IPS DF 4.7 (cell line): ENCODE measurements at regions not wholly inside any gene's neighbourhood (a gene's known extent, or its start where the extent isn't known, plus 50 kb on each side); places are given as distances from the start of the nearest gene placed in this dataset.

Experiments used
- DNase-seq: peaks from one replicate; pipeline ENCODE4 v3.0.0-alpha.2; 2013; ENCODE audit warnings: low spot score; ENCODE audit errors: extremely low read depth

- DNase-seq: no peak
Measured at GRCh38 chr17:69822314-69822875, 252.6 kb upstream of the KCNJ16 start.

- no peak for DNase-seq
Measured at GRCh38 chr17:69828087-69828486, 246.9 kb upstream of the KCNJ16 start.

- DNase-seq: no peak
Measured at GRCh38 chr17:69834494-69834893, 240.5 kb upstream of the KCNJ16 start.

- DNase-seq: no peak
Measured at GRCh38 chr17:69851736-69852135, 223.3 kb upstream of the KCNJ16 start.

- DNase-seq: no peak
Measured at GRCh38 chr17:69853541-69854224, 221.3 kb upstream of the KCNJ16 start.

- DNase-seq: no peak
Measured at GRCh38 chr17:69854225-69854780, 220.7 kb upstream of the KCNJ16 start.

- no peak for DNase-seq
Measured at GRCh38 chr17:69856946-69857345, 218.1 kb upstream of the KCNJ16 start.

- DNase-seq: no peak
Measured at GRCh38 chr17:69857412-69857835, 217.6 kb upstream of the KCNJ16 start.

- DNase-seq: no peak
Measured at GRCh38 chr17:69858460-69858859, 216.6 kb upstream of the KCNJ16 start.

GRCh38 chr17:69860142-69860680, 214.8 kb upstream of the KCNJ16 start:
- DNase-seq: no peak

GRCh38 chr17:69864462-69864861, 210.6 kb upstream of the KCNJ16 start:
- no peak for DNase-seq

GRCh38 chr17:69869667-69870066, 205.4 kb upstream of the KCNJ16 start:
- DNase-seq: no peak

- no peak for DNase-seq
Measured at GRCh38 chr17:69870091-69870530, 204.9 kb upstream of the KCNJ16 start.

GRCh38 chr17:69870751-69871199, 204.2 kb upstream of the KCNJ16 start:
- DNase-seq: no peak

GRCh38 chr17:69871318-69871717, 203.7 kb upstream of the KCNJ16 start:
- no peak for DNase-seq

- DNase-seq: no peak
Measured at GRCh38 chr17:69872675-69873262, 202.3 kb upstream of the KCNJ16 start.

GRCh38 chr17:69874175-69874670, 200.8 kb upstream of the KCNJ16 start:
- no peak for DNase-seq

GRCh38 chr17:69876757-69877156, 198.3 kb upstream of the KCNJ16 start:
- no peak for DNase-seq

GRCh38 chr17:69878661-69879060, 196.4 kb upstream of the KCNJ16 start:
- DNase-seq: no peak

- no peak for DNase-seq
Measured at GRCh38 chr17:69879576-69879975, 195.4 kb upstream of the KCNJ16 start.

- no peak for DNase-seq
Measured at GRCh38 chr17:69880591-69881112, 194.4 kb upstream of the KCNJ16 start.

GRCh38 chr17:69882281-69882680, 192.7 kb upstream of the KCNJ16 start:
- no peak for DNase-seq
